BJ (cell line): ENCODE measurements at regions not wholly inside any gene's neighbourhood (a gene's known extent, or its start where the extent isn't known, plus 50 kb on each side); places are given as distances from the start of the nearest gene placed in this dataset.
A peak's percentile ranks its signal among the peaks of the same experiment; 100 is the strongest.

Source experiments
- CTCF ChIA-PET: fragments of 350-600 bp; formaldehyde crosslinking; extraction: SDS; loops from one replicate; lab custom pipeline; 2021; ENCODE audit warnings: antibody characterized with exemption, inconsistent platforms; lab: Yijun Ruan, JAX
- POLR2A ChIA-PET: fragments of 300-600 bp; sonication (Branson Sonifier 250); formaldehyde crosslinking; extraction: SDS; loops from one replicate; lab custom pipeline; 2021; ENCODE audit warnings: antibody characterized with exemption; lab: Charles Lee
- DNase-seq: peaks from one replicate; pipeline ENCODE4 v3.0.0-alpha.2; 2011; ENCODE audit warnings: low read depth
- H3K27me3 ChIP-seq: 2 replicates; pipeline ENCODE4 v1.6.0; 2011; ENCODE audit warnings: low read length; ENCODE audit not compliant: control insufficient read depth, insufficient read depth
- H3K36me3 ChIP-seq: 2 replicates; pipeline ENCODE4 v1.5.1; 2011; ENCODE audit warnings: low read length; ENCODE audit not compliant: control insufficient read depth, insufficient read depth
- H3K4me3 ChIP-seq: 2 replicates; pipeline ENCODE4 v1.5.1; 2011; ENCODE audit warnings: low read depth, mild to moderate bottlenecking, control low read depth, low read length
- CTCF ChIP-seq: IDR thresholded peaks from 2 replicates; pipeline ENCODE4 v1.5.1; 2011; ENCODE audit warnings: low read depth, mild to moderate bottlenecking, control low read depth, inconsistent platforms, low read length, moderate library complexity; ENCODE audit not compliant: insufficient read depth

GRCh38 chr15:38882221-38882620 lies 317.6 kb upstream of the RASGRP1 start:
- Histone ChIP-seq H3K4me3 (no peak overlapping the region), H3K36me3 (peaks cover 1% of the 10 kb centered on the region; the same call in 1 of the 2 replicates), H3K27me3 (no peaks in the 10 kb centered on the region)
- no peak for TF ChIP-seq CTCF
- ChIA-PET POLR2A (no interaction called here), CTCF (interaction anchor here (0.8 to 1.3 kb wide), 2 partner anchors 9 to 18 kb away, joined by 3 read pairs; no protein-coding TSS in a partner anchor)
- no peak for DNase-seq

- Histone ChIP-seq H3K36me3 (peaks cover 1% of the 10 kb centered on the region; the same call in 1 of the 2 replicates), H3K4me3 (no peak overlapping the region), H3K27me3 (no peaks in the 10 kb centered on the region)
- CTCF ChIA-PET: interaction anchor here (1.4 to 1.7 kb wide), 3 partner anchors 9 to 64 kb away, joined by 4 read pairs; no protein-coding TSS in a partner anchor
- DNase-seq: peak; percentile 62
- POLR2A ChIA-PET: interaction anchor here (0.6 to 1.2 kb wide), 3 partner anchors 10 to 312 kb away, joined by 3 read pairs; no protein-coding TSS in a partner anchor
- TF ChIP-seq CTCF: no peak
These were observed 319.4 kb upstream of the RASGRP1 start for GRCh38 chr15:38883987-38884386.

GRCh38 chr15:38885001-38885400 lies 320.4 kb upstream of the RASGRP1 start:
- no peak for TF ChIP-seq CTCF
- ChIA-PET POLR2A (interaction anchor here (0.6 to 1.3 kb wide), 5 partner anchors 9 to 311 kb away, joined by 3 to 4 read pairs (median 3); no protein-coding TSS in a partner anchor), CTCF (interaction anchor here (1.1 to 1.7 kb wide), 3 partner anchors 10 to 178 kb away, joined by 3 to 4 read pairs (median 4); no protein-coding TSS in a partner anchor)
- Histone ChIP-seq H3K4me3 (no peak overlapping the region), H3K36me3 (peaks cover 1% of the 10 kb centered on the region; the same call in 1 of the 2 replicates), H3K27me3 (no peaks in the 10 kb centered on the region)
- DNase-seq: no peak

- H3K27me3 ChIP-seq: no peaks in the 10 kb centered on the region
- H3K36me3 ChIP-seq: peaks cover 1% of the 10 kb centered on the region; the same call in 1 of the 2 replicates
- TF ChIP-seq CTCF: no peak
- ChIA-PET CTCF (interaction anchor here (0.6 to 1.7 kb wide), 4 partner anchors 10 to 456 kb away, joined by 3 to 4 read pairs (median 4); no protein-coding TSS in a partner anchor), POLR2A (interaction anchor here (0.6 to 1.3 kb wide), 6 partner anchors 171 to 310 kb away, joined by 3 to 4 read pairs (median 3); no protein-coding TSS in a partner anchor)
- peak overlapping the region; percentile 41 for H3K4me3 ChIP-seq
- DNase-seq: peak; percentile 41
These were observed 320.9 kb upstream of the RASGRP1 start for GRCh38 chr15:38885471-38885952.
